ENCODE measurements at regions not wholly inside any gene's neighbourhood (a gene's known extent, or its start where the extent isn't known, plus 50 kb on each side); places are given as distances from the start of the nearest gene placed in this dataset.

DNA sequence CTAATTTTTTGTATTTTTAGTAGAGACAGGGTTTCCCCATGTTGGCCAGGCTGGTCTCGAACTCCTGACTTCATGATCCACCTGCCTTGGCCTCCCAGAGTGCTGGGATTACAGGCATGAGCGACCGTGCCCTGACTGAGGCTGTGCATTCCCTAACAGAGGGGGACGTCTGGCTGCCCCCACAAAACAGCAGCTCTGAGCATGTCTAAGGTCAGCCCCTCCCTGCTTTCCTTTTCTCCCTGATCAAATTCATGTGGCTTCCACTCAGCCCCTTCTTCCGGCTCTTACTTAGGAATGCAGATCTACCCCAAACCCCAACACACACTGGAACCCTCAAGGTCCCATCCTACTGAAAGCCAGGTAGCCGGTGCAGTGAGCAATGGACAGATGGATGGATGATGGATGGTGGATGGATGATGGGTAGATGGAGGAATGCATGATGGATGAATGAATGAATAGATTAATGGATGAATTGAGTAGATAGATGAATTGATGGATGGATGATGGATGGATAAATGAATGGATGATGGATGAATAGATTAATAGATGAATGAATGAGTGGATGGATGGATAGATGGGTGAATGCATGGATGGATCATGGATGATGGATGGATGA is 91.5 kb upstream of the BHLHE23 start:
- DNase-seq, result no peak

DNA sequence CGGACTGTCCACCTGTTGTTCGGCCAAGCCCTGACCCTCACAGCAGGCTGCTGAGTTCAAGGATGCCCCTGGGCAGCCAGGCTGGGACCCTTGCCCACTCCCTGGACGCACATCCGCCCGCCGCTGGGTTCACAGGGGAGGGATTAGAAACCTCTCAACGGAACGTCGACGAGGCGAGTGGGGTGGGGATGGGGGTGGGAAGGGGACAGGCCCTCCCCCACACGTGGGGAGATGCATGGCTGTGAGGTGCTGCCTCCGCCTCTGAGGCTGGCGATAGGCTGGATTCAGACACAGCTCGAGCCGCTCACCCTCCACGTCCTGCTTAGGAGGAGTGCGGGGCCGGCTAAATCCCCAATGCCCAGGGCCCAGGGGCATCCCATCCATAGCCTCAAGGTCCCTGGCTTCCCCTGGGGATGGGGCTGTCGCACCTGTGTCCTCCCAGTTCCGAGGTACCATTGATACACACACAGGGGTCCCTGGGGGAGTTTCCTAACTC is 90.6 kb upstream of the BHLHE23 start:
- DNase-seq, result no peak

DNA sequence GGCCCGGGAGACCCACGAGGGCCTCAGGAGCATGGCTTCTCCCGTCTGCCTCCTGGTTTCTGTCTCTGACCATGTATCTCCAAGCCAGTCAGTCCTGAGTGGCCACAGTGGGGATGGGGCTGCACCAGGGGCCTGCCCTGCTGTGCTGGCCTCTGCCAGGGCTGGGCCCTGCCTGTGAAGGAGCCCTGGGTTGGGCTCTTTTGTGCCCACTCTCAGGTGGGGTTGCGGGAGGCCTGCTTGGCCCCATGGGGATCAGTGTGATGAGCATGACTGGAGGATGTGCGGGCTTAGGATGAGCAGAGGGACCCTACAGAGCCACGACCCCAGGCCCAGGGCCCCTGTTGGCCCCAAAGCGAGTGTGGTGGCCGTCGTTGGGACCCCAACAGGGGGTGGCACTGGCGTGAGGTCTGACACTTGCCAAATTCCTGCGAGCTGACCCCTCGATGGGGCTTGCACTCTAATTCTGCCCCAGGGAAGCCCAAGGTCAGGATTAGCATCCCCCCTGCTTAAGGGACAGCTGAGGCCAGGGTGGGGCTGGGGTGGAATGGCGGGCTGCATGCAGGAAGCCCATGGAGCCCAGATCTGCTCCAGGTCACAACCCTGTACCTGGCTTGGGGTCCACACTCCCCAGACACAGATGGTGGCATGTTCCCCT is 90.0 kb upstream of the BHLHE23 start:
- DNase-seq, result no peak

DNA sequence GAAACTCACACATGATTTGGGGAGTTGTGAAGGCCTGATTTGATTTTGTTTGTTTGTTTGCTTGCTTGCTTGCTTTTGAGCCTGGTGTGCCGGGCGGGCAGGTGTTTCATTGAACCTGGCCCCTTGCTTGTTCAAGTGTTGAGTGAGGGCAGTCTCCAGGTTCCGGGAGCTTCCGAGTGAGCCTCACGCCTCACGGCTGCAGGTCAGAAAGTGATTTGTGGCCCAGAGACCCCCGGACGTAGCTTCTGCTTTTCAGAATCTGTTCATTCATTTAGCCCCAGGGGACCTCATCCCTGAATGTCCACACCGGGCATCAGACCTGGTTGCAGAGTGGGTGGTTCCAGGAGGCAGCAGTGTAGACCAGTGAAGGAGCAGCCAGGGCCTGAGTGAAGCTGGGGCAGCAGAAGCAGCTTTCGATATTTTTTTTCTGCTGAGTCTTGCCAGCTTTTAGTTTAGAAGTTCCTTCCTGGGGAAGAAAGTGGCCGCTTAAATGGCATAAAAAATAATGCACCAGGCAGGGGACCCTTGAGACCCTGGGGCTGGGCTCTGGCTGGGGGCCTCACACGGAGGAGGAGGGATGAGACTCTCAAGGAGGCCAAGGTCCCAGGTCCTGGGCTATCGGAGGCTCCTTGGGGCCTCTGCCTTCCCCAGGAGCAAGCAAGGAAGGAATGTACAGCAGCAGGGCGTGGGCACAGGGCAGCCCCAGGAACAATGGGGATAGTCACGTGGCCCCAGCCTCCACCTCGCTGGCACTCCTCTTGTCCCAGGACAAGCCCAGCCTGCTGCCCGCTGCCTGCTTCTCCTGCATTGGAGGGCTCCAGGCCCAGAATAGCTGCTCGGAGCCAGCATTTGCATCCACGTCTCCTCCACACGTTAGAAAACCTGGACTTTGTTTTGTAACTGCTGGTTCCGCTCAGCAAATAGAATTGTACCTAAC is 89.2 kb upstream of the BHLHE23 start:
- no peak for DNase-seq

DNA sequence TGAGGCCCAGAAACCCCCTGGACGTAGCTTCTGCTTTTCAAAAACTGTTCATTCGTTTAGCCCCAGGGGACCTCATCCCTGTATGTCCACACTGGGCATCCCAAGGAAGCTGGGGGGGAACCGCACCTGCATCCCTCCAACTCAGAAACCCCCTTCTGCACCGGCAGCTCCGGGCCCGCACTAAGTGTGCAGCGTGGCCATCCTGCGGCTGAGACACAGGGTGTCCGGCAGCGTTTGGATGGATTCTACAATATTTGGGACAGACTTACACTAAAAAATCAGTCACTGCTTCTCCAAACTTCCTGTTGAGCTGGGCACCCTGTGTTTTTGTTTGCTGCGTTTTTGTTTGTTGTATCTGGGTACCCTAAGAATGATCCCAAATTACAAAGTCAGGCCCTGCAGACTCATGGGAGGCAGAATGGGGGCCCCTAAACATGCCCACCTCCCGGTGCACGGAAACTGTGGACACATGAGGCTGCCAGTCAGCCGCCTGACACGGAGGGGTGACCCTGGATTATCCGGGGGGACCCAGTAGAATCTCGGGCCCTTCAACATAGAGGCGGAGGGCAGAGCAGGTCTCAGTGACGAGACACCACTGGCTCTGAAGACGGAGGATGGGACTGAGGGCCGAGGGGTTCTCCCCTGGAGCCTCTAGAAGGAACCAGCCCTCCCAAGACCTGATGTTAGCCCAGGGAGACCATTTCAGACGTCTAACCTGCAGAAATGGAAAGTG is 88.2 kb upstream of the BHLHE23 start:
- DNase-seq, result no peak

DNA sequence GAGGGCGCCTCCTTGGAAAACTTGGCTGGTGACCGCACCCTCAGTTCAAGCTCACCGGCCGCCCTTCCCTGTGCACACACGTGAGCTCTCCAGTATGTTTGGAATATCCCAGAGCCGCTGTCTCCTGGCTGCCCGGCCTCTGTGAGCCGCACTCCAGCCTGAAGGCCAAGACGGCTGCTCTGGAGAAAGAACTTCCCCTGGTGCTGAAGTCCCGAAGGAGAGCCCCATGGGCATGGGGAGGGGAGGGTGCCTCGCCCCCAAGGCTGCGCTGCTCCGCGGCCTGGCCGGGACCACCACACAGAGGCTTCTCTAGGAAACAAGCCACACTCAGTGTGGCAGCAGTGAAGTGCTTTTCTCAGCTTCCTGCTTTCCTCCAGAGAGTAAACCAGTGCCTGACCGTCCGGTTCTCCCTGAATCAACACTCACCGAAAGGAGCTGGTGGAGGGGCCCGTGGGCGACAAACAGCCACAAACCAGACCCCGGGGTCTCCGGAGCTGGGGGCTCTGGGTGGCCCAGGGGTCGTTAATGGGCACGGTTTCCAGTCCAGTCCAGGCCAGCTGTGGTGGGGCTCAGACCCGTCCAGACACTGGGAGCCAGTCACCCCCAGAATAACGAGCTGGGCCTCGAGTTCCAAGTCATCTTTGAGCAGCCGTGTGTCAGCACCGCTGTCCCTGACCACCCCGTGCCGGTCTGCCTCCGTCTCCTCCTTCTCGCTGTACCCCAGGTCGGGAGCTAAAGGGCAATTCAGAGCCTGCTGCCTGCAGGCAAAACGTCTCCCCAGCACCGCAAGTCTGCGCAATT is 87.4 kb upstream of the BHLHE23 start:
- DNase-seq, result no peak

DNA sequence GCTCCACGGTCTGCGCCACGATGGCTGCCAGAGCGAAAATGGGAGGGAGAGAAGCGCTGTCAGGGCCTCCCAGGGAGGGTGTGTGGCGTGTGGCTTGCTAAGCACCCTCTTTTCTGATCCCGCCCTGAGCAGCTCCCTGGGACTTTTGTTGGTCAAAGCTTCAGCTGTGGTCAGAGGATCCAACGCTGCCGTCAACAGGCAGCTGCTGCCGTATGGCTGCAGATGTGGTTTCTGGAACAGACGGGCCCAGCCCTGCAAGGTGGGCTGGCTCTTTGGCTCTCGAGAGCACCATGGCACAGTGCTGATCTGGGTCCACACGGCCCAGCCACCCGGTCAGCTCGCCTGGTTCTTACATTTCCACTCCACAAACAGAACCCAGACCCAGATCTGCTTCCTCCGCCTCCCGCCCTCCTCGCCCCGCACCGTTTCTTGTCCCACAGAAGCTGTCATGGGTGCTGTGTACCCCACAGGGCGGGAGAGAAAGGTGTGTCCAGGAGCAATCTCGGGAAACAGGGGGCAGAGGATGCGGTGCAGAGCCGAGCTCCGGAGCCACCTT is 86.0 kb upstream of the BHLHE23 start:
- DNase-seq, result no peak

DNA sequence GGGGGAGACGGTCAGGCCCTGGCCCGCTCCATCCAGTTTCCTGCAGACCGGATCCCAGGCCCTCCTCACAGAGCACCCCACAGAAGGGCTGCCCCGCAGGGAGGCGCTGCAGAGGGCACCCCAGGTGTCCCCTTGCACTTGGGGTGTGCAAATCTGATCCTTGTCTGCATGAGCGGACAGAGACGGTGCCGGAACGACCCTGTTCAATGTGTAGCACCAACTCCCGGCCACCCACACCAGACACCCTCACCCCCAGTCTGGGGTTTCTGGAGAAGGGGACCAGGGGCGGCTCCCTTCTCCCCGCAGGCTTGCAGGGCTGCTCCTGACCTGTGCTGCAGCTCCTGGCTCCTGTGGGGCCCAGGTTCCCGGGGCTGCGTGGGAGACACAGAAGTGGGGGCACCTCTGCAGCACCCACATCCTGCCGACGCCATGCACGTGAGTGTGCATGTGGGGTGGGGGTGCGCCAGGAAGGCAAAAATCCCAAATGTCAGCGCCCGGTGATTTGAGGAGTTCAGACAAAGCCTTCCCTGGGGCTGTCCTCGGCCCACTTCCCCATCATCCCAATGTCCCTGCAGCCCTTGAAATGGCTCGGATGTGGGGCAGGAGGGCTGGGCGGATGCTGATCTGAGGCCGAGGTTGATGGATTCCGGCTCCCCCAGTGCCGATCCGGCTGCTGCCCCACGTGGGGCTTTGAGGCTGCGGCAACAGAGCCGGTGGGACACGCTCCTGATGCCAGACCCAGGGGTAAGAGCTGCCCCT is 85.3 kb upstream of the BHLHE23 start:
- DNase-seq, result no peak

DNA sequence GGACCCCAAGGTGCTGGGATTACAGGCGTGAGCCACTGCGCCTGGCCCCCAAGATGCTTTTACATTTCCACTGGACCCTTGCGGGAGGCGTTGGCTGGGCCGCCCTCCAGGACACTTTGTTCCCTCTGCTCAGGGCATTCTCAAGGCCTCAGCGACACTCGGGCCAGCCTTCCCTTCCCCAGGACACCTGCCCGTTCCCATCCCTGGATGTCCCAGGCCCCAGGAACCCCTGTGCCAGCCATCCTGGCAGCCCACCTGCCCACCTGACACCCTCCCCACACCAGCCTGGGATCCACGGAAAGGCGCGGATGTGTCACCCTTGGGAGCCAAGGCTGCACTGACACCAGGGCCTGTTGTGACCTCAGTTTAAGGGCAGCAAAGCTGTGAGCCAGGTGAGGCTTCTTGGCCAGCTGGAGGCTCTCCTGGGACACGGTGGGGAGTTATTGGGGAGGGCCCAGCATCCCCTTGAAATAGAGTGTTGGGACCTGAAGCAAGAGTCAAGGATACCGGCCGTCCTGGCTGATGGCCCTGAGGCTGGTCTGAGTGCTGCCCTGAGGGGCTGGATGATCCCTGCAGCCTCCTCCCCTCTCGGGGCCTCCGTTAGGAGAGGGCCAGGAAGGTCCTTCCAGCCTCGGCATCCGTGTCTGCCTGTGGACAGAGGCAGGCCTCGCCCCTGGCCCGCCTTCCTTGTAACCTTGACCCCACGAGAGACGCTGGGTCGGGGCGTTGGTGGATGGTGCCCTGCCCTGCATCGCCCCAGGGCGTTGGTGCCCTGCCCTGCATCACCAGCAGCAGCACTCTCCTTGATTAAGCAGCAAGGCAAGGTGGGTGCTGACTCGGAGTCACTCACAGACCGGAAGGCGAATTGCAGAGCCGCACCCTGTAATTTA is 84.2 kb upstream of the BHLHE23 start:
- no peak for DNase-seq

DNA sequence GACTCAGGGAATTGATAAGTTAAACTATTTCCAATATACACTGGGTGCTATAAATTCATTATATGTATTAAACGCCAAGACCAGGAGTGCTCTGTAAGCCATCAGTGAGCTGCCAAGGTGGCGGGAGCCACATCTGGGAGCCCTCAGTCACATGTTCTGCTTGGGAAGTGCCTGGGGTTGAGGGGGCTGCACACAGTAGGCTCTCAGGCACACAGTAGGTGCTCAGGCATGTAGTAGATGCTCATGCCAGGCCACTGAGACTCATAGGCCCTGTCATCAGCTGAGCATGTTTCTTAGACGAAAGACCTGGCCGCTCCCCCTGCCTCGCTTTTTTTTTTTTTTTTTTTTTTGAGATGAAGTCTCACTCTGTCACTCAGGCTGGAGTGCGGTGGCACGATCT is 83.3 kb upstream of the BHLHE23 start:
- DNase-seq, result no peak

DNA sequence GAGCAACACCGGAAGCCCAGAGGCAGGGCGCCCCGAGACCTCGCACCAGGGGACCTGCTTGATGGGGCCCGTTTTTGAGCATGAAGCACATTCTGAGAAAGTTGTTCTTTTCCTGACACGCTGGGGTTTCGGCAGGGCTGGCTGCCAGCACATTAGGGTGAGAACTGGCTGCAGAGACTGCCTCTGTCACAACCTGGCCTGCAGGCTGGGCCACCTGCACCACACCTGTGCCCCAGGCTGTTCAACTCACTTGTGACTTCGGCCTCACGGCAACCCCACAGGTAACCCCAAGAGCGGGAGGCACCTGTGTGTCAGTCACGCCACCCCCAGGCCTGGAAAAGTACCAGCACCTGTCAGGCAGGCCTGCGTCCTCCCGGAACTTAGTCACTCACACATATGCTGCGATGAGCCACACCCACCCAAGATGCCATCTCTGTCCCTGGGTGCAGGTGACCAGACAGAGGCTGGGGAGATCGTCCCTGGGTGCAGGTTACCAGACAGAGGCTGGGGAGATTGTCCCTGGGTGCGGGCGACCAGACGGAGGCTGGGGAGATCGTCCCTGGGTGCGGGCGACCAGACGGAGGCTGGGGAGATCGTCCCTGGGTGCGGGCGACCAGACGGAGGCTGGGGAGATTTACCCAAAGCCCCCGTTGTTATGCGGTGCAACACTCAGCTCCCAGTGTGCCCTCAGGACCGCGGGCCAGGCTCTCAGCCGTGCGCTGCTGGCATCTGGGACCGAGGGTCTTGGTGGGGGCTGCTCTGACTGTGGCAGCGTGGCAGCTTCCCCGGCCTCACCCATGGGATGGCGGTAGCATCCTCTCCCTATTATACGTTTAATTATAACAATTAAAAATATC is 82.5 kb upstream of the BHLHE23 start:
- DNase-seq, result no peak

DNA sequence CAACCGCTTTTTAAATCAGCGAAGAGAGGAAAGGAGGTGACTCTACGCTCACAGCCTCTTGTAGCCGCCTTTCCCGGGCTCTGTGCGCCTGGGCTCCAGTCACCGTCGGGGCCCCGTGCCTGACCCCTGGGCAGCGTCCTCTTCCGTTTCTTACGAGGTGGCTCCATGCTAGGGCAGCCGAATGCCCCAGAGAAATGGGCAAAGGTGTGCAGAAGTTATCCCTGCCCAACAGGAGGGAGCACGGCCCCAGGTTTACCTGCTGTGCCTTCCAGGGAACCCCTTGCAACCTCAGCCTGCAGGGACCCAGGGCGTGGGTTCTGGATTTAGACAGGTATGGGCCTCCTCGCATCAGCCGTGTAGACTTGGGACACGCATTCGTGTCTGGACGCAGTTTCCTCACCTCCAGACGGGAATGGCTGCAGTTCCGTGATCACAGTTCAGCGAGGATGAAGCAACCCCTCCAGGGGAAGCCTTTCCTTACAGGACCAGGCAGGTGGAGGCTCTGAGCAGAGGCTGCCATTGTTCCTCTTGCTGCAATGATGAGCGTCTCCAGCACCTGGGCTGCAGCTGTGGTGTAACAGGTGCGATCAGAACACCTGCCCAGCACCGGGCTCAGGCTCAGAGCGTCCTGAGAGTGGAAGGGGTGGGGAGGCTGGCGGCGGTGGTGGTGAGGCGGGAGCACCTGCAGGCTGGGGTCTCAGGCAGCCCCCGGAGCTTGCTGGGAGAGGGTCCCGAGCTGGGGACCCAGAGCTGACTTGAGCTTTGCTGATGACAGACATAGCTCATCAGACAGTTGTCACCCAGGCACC is 81.3 kb upstream of the BHLHE23 start:
- DNase-seq, result no peak

DNA sequence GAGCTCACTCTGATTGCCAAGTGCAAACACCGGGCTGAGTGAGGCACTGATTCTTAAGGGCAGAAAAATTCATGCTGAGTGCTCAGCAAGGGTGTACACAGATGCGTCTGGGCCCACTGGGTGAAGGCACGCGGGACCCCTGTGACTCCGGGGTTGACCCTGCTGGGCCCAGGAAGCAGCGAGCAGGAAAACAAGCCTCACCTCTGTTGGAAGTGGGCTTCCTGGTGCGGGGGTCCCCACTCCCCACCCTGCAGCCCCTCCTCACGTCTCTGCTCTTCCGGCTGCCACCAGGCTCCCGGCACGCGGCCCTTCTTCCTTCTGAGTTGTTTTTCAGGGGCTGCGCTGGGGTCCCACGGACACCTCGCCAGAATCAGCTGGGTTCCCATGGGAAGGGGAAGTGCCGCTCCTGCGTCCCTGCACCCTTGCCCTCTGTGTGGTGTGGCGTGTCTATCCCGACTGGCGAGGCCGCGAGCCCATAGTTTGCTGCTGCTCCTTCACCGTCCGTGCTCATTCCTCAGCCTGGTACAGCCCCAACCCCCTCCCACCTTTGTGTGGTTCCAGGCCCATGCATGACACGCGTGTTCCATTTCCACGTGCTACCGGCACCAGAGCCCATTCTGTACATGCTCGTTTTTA is 80.6 kb upstream of the BHLHE23 start:
- DNase-seq, result no peak

DNA sequence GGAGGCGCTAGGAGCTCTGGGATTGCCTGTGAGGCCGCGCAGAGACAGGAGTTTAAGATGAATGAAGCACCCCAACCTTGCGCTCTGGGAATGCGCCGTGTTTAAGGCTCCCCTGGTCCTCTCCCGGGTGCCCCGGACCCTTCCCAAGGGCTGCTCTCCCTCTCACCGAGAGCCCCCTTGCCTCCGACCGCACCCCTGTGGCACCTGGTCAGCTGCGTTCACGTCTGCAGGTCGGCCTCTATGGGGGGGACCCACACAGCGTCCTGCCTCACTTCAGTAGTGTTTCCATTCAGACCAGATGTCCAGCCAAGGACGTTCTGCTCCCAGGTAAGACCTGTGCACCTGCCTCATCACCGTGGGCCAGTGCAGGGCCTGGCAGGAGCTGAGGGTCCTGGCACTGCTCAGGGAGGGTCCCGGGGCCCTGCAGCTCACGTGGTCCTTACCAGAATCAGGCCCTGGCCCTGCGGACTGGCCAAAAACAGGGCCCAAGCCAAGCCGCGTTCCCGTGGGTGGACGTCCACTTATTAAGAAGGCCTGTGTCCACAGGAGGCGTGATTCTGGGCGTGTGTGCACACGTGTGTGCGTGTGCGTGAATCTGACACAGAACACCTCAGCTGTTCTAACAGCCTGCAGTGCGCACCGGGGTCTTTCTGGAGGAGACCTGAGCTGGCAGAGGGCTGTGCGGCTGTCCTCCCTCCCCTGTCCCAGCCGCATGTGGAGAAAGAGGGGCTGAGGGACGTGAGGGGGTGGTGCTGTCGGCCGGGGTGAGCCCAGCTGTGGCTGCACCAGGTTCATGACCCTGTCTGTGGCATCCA is 79.9 kb upstream of the BHLHE23 start:
- no peak for DNase-seq

DNA sequence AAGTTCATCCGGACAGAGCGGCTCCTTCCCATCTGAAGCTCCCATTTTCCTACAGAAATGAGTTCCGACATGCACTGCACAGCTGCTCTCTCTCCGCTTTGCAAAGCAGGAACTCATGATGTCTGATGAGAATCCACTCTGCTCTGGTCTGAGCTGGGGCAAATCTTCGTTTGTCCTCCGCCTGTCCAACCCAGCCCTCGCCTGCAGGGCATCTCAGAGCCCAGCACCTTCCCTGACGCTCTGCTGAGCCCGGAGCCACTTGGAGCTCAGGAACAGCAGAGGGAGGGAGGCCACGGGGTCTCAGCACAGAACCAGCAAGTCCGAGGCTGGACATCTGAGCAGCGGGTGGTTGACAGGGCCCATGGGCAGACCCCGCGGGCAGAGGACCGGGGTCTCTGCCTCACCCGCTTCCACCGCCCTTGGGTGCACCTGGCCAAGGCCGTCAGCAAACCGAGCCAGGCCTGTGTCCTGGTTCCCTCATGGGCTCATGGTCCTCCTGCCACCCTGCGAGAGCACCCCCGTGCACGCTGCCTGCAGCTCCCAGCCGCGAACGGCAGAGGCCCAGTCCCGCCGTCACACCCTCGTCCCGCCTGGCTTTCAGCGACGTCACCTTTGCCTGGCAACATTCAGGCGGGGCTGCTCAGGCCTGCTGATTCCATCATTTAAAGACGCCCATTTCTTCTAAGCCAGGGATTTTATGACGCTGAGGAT is 78.5 kb upstream of the BHLHE23 start:
- DNase-seq, result no peak

DNA sequence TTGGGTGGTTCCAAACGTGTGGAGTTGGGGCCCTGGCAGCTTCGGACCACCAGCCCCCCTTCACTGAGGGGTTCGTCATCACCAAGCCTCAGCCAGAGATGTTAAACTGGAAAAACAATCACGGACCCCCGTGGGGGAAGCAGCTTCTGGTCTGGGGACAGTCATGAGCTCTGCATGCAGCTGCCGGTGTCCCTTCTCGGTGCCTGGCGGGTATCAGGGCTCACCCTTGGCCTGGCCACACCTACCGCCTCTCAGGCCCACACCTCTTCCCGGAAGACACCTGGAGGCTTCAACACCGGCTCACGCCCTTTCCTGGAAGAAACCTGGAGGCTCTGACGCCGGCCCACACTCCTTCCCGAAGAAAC is 77.8 kb upstream of the BHLHE23 start:
- no peak for DNase-seq
